Activated CD8-positive, alpha-beta T cell treated with anti-CD3 and anti-CD28 coated beads for 36 hours (primary cell): ENCODE measurements at regions not wholly inside any gene's neighbourhood (a gene's known extent, or its start where the extent isn't known, plus 50 kb on each side); places are given as distances from the start of the nearest gene placed in this dataset.

Experiments used
- ATAC-seq: fragments of 200-7000 bp; cut with Tn5 transposase; one replicate; pipeline ENCODE4 v1.10.0; 2021; ENCODE audit warnings: mild to moderate bottlenecking, moderate library complexity
- CTCF ChIA-PET: fragments of 350-600 bp; sonication (Branson Sonifier 250); formaldehyde crosslinking; loops from one replicate; lab custom pipeline; 2021; ENCODE audit warnings: antibody characterized with exemption; lab: Charles Lee
- POLR2A ChIA-PET: fragments of 350-600 bp; sonication (Branson Sonifier 250); formaldehyde crosslinking; loops from one replicate; lab custom pipeline; 2021; ENCODE audit warnings: antibody characterized with exemption; lab: Charles Lee
- DNase-seq: peaks from one replicate; pipeline ENCODE4 v3.0.0-alpha.2; 2020
- H3K27ac Mint-ChIP-seq: one replicate; pipeline ENCODE4 v1.8.0; 2021; ENCODE audit warnings: mild to moderate bottlenecking, mixed read lengths
- H3K27me3 Mint-ChIP-seq: one replicate; pipeline ENCODE4 v1.8.0; 2021; ENCODE audit warnings: mixed read lengths
- H3K36me3 Mint-ChIP-seq: one replicate; pipeline ENCODE4 v1.8.0; 2021; ENCODE audit warnings: low read depth, mixed read lengths
- H3K4me1 Mint-ChIP-seq: one replicate; pipeline ENCODE4 v1.8.0; 2021; ENCODE audit warnings: low read depth, mixed read lengths
- H3K4me3 Mint-ChIP-seq: one replicate; pipeline ENCODE4 v1.8.0; 2021; ENCODE audit warnings: mild to moderate bottlenecking, moderate library complexity, mixed read lengths
- H3K9me3 Mint-ChIP-seq: one replicate; pipeline ENCODE4 v1.8.0; 2021; ENCODE audit warnings: mixed read lengths
- CTCF ChIP-seq: fragments of 200-600 bp; IDR thresholded peaks from one replicate; pipeline ENCODE4 v1.8.0; 2022; ENCODE audit warnings: antibody characterized with exemption, mild to moderate bottlenecking
- intact Hi-C: fragments of 100-400 bp; cut with micrococcal nuclease; formaldehyde crosslinking; loops from one replicate; pipeline ENCODE4 v1.10.0; 2022

- H3K27me3 Mint-ChIP-seq, result peaks cover 31% of the 10 kb centered on the region
- no peak overlapping the region for H3K4me3 Mint-ChIP-seq
- DNase-seq, result no peak
- H3K36me3 Mint-ChIP-seq, result no peaks in the 10 kb centered on the region
- H3K27ac Mint-ChIP-seq, result no peak overlapping the region
- no peaks in the 10 kb centered on the region for H3K9me3 Mint-ChIP-seq
- intact Hi-C loops, result no loop called here
- H3K4me1 Mint-ChIP-seq, result no peaks in the 10 kb centered on the region
- ATAC-seq, result no peak
- TF ChIP-seq CTCF, result no peak
- ChIA-PET CTCF (no interaction called here), POLR2A (no interaction called here)
Measured at GRCh38 chr1:117802531-117803257, 126.7 kb downstream of the GDAP2 start.

- Mint-ChIP-seq H3K9me3 (no peaks in the 10 kb centered on the region), H3K36me3 (no peaks in the 10 kb centered on the region), H3K4me3 (no peak overlapping the region), H3K27ac (no peak overlapping the region), H3K27me3 (peaks cover 31% of the 10 kb centered on the region), H3K4me1 (no peaks in the 10 kb centered on the region)
- ATAC-seq, result no peak
- intact Hi-C loops, result no loop called here
- ChIA-PET CTCF (no interaction called here), POLR2A (no interaction called here)
- no peak for TF ChIP-seq CTCF
- no peak for DNase-seq
Measured at GRCh38 chr1:117803318-117803717, 126.1 kb downstream of the GDAP2 start.

- H3K9me3 Mint-ChIP-seq, result no peaks in the 10 kb centered on the region
- peaks cover 25% of the 10 kb centered on the region for H3K27me3 Mint-ChIP-seq
- CTCF ChIA-PET, result no interaction called here
Measured at GRCh38 chr1:117809764-117810163, 119.7 kb downstream of the GDAP2 start.

GRCh38 chr1:117810553-117810952, 118.9 kb downstream of the GDAP2 start:
- Mint-ChIP-seq H3K27me3 (peaks cover 19% of the 10 kb centered on the region), H3K27ac (no peak overlapping the region), H3K9me3 (no peaks in the 10 kb centered on the region), H3K4me3 (no peak overlapping the region), H3K36me3 (no peaks in the 10 kb centered on the region), H3K4me1 (no peaks in the 10 kb centered on the region)
- ATAC-seq (no peak), DNase-seq (no peak)
- ChIA-PET POLR2A (no interaction called here), CTCF (no interaction called here)
- intact Hi-C loops, result no loop called here
- TF ChIP-seq CTCF, result no peak

More at GRCh38 chr1:117809764-117810163, 119.7 kb downstream of the GDAP2 start:
- ATAC-seq (no peak), DNase-seq (no peak)
- POLR2A ChIA-PET, result no interaction called here
- TF ChIP-seq CTCF, result no peak
- H3K4me3 Mint-ChIP-seq, result no peak overlapping the region
- intact Hi-C loops, result no loop called here
- no peak overlapping the region for H3K27ac Mint-ChIP-seq
- no peaks in the 10 kb centered on the region for H3K4me1 Mint-ChIP-seq
- no peaks in the 10 kb centered on the region for H3K36me3 Mint-ChIP-seq

GRCh38 chr1:117812869-117813511, 116.4 kb downstream of the GDAP2 start:
- H3K4me1 Mint-ChIP-seq, result no peaks in the 10 kb centered on the region
- no peaks in the 10 kb centered on the region for H3K9me3 Mint-ChIP-seq
- no peak overlapping the region for H3K27ac Mint-ChIP-seq
- H3K27me3 Mint-ChIP-seq, result peaks cover 9% of the 10 kb centered on the region
- DNase-seq, result no peak
- intact Hi-C loops, result no loop called here
- H3K36me3 Mint-ChIP-seq, result no peaks in the 10 kb centered on the region
- CTCF ChIA-PET, result interaction anchor here (1.2 kb wide), 1 partner anchor 278 kb away, joined by 3 read pairs; no protein-coding TSS in a partner anchor
- TF ChIP-seq CTCF, result no peak
- no peak for ATAC-seq
- H3K4me3 Mint-ChIP-seq, result no peak overlapping the region
- POLR2A ChIA-PET, result no interaction called here
